NCI-H1930 (cell line): ENCODE measurements at regions not wholly inside any gene's neighbourhood (a gene's known extent, or its start where the extent isn't known, plus 50 kb on each side); places are given as distances from the start of the nearest gene placed in this dataset.
A peak's percentile ranks its signal among the peaks of the same experiment; 100 is the strongest.

ENCODE experiments used
- DNase-seq, 2 experiments: peaks; one replicate each; lab custom pipeline; 2025; lab: John Stamatoyannopoulos, UW

DNA sequence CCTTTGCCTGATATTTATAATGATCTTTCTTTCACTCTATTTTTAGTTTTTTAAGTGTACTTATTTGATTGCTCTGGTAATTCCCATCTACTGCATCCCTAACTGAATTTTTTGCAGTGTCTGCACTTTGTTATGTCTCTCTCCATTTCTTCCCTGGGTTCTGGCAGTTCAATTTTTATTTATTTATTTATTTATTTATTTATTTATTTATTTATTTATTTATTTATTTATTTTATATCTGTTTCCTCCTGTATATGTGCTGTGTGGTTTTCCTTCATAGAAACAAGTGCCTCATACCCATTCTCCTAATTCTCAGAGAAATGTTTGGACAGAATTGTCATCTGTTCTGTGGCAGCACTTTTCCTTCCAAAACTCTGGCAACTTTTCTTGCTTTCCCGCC lies 2370.8 kb upstream of the WWC1 start:
- DNase-seq, result no peak

DNA sequence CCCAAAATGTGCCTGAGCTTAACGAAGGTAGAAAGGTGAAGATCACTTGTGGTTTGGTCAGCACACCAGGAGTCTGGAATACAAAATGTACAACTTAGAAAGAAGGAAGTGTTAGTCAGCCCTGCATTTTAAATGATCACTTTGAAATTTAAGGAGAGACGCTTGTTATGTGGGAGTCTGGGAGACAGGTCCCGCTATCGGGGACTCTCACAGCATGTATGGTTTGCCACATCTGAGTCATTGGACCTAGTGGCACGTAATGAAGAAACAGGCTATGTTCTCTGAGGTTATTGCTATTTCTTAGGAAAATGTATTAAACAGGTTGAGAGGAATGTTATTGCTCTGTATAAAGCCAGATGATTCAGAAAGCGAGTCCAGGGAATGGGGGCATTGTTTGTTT lies 2362.5 kb upstream of the WWC1 start:
- no peak for DNase-seq

DNA sequence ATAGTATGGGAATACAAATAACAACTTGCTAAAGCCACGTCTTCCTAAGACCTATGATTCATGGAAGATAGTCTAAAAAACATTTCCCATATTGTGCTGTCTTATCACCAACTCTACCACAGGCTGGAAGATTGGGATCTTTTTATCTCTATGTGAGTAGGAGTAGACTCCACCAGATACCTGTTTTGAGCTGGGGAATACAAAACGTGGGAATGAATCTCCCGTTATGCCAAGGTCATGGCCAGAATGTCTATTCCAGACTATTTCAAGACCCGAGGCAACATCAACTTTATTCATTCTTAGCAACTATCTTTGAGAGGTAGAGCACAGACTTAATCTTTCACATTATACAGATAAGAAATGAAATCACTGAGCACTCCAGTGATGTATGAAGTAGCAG lies 2350.9 kb upstream of the WWC1 start:
- DNase-seq, result no peak

DNA sequence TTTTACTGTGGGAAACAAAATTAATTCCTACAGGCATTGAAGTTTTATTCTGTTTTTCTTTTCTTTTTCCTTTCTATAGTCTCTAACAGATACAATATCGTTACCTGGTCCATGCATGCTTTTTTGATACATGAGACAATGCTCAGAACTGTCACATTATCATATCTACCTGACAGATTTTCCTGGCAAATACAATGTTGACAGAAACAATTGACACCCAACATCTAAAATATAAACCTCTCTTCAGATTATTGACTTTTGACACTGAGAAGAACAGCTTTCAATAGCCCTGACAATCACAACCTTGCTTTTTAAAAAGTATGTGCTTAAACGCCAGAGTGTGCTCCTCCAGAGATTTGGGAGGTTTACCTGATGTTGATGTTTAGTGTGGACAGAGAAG lies 2334.6 kb upstream of the WWC1 start:
- DNase-seq, result no peak

DNA sequence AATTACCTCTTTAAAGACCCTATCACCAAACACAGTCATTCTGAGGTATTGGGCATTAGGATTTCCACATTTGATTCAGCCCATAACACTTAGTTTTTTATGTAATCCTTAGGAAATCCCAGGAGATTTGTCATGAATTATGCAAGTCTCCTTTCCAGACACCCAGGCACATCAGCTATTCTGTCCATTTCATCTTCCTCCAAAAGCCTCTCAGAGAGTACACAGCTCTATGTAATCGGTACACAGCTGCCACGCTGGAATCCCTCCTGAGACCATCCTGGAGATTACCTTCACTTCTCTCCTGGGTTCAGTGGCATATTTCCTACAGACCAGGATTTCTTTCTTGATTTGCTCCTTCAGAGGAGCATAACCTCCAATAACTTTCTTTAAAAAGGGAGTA lies 2309.8 kb upstream of the WWC1 start:
- no peak for DNase-seq

DNA sequence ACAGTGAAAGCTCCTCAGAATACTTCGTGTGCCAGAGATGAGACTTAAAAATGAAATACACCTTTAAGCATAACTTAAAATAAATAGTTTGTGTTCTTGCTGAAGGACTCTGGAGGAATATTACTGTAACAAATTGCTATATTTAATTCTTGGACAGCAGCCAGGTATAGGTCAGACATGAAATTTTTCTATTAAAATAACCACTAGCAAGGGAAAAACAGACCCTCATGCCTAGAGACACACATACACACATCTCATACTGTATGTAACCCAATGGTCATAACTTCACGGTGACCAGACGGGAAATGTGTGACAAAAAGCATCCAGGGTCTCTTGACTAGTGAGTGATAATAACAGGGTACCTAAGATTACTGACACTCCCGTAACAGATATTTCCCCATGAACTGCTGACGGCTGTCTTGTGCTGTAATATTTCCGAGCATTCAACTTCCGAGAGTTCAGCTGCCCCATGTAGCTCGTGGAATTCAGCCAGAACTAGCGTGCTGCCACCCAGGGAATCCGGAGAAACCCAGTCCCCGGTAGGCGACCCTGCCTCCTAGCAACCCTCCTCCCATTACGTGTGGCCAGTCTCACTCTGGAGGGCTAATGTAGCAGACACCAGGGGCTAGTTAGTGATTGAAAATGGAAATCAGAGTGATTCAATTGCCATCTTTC lies 2295.1 kb upstream of the WWC1 start:
- DNase-seq, result no peak

DNA sequence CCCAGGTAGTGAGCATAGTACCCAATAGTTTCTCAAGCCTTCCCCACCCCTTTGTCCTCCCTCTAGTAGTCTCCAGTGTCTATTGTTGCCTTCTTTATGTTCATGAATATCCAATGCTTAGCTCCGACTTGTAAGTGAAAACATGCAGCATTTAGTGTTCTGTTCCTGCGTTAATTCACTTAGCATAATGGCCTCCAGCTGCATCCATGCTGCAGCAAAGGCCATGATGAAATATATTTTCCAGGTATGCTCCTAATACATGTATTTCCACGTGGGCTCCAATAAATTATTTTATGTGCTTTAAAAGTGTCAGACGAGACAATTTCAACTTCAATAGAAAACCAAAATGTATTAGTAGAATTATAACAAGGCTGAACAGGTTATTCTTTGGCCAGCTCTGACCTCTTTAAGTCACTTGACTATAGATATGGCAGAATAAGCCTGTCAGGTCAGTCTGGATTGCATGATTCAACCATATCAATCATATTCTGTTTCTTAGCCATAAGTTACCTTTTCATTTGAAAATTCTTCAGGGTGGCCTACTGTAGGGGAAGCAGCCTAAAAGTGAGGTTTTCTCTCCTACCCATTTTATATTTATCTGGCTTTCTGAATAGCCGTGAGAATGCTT lies 2291.6 kb upstream of the WWC1 start:
- no peak for DNase-seq

DNA sequence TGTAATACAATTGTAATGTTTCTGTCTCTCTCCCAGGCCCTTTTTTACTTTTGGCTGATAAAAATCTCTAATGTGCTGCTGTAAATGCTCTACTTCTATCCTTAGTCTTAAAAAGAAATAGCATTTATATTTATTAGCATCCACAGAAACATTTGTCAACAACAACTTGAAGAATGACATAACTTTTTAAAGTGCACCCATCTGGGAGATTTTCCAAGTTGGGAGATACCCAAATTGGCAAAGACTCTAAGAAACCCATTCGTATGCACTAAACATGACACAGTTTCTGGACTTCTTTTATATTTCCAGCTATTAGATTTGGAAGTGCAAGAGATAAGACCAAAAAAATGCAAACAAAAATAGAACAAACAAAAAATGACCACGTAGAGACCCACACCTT lies 2287.4 kb upstream of the WWC1 start:
- no peak for DNase-seq

DNA sequence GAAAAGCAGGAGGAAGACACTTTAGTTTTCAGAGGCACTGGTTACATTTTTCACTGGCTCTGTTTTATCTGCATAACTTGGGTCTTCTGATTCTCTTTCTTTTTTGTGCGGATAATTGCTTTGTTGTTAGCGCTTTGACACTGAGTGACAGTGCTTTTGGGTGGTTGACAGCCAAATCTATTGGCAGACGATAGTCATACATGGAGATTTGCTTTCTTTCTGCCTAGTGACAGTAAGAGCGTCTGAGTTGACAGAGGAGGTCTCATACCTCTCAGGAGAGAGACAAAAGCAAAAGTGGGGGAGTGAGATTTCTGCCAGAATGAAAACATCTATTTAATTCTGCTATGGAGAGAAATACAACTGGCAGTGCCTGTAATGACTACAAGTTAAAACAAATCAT lies 2278.0 kb upstream of the WWC1 start:
- no peak for DNase-seq

DNA sequence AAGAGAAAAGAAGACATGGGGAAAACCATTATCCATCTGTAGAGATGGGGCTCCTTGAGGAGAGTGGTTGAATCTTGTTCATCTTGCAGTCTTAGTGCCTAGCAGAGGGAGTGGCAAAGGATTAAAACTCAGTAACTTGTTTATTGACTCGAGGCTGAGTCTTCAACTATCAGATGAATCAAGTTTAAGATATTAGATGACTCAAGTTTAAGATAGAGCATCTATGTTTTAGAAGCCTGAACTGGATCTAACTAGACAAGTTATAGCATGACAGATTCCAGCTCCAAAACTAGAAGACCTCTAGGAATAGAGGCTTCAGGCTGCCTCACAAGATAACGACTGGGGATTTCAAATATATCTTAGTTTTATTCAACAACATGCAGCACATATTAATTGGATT lies 2277.2 kb upstream of the WWC1 start:
- DNase-seq, result no peak

DNA sequence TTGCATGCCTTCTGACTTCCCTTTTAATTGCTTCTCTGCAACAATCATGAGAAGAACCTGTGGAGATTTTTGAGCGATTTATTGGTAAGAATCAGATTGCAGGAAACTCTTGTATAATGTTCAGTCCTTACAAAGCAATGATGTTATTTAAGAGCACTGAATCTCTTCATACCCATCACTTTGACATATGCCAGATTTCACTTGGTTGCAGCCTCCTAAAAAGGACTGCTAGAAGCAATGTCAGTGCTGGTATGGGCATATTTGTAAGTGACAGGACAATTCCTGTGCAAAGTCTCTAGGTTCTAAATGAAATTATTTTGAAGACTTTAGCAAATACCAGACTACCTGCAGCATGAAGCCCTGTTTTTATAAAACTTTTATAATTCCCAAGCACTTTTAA lies 2272.7 kb upstream of the WWC1 start:
- DNase-seq, result no peak

DNA sequence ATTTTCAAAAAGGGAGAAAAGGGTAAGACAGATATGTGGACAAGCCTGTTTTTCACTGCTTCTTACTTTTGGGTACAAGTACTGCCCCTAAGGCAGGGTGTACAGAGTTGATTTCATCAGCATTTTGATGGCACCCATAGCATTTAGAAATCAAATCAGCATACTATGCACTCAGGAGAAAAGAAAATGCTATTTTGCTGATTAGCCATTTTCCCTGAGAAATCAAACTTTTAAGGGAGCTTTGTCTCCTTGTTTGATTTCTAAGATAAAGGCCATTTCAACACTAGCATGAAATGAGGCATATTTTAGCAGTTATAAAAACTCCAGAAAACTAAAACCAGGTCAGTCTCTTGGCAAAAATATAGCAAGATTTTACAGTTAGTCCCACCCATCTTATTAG lies 2269.4 kb upstream of the WWC1 start:
- no peak for DNase-seq

DNA sequence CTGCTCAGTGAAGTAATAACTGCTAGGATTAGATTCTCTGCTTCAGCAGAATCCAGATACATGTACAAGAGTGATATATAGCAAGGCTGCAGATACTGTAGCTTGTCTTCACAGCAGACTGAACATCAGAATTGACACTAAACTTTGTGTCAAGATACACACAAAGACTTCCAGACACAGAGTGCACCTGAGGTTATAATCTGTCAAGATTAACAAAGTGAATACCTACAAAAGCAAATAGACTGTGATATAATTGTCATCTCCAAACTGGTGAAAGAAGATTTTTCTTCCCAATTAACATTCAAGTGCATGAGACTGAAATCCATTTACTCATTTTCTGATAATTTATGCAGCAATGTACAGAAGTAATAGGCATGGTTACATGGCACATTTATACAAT lies 2266.5 kb upstream of the WWC1 start:
- no peak for DNase-seq

DNA sequence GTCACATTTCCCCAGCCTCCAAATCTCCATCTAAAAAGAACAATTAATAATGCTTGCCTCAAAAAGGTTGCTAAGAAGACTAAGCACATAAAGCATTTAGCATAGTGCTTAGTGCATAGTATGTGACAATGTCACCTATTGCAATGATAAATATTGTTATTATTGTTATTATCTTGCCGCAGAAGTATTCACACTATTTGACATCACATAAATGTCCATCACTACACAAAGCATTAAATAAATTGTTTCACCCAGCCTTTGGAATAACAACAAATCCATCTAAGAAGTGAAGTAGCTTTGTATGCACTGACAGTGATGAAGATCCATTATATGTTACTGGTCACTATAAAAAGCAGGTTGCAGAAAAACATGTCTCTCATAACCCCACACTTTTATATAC lies 2263.9 kb upstream of the WWC1 start:
- no peak for DNase-seq

DNA sequence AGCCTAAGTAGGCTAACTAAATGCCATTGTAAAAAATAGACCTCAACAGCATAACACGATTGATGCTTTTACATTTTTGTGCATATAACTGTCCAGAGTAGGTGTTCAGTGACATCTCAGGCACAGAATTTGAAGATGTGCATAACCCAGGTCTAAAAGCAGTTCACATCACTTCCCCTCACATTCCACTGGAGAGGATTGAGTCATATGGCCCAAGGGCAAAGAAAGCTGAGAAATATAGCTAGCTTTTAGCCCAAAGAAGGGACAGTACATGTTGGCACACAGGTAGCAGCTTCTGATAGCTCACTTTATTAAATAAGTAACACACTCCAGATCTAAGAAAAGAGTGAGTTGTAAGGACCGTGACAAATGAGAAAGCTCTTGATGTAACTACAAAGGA lies 2259.5 kb upstream of the WWC1 start:
- no peak for DNase-seq

DNA sequence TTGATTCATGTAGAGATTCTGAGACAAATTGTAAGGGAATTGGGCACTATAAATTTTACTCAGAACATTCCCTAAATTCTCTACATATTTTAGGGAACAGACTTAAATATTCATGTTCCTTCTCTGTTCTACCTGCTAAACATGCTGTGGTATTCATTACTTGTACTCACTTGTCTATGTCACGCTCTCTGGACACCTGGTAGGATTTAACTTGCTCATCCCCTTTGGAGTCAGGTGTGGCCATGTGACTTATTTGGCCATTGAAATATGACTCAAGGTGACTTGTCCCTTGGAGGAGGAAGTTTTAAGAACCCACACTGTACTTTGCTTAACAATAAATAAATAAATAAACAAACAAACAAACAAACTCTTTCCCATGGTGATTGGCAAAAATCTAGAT lies 2258.8 kb upstream of the WWC1 start:
- DNase-seq, result no peak

DNA sequence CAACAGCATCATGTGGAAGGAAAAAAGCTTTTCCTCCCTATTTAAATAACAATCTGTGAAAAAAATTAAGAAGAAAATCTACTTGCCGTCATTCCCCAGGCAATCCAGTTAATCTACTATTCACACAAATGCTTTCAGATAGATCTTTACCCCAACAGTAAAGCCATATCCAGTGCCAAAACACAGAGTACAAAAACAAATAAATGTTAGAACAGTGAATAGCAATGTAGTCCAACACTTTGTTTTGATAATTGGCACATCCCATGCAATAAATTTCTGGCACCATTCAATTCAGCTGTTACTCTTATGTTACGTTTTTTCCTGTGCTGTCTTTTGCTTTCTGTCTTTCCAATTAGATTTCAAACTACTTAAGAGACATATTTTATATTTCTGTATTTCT lies 2245.5 kb upstream of the WWC1 start:
- peak in 1 of 2 experiments; percentile 2 for DNase-seq

DNA sequence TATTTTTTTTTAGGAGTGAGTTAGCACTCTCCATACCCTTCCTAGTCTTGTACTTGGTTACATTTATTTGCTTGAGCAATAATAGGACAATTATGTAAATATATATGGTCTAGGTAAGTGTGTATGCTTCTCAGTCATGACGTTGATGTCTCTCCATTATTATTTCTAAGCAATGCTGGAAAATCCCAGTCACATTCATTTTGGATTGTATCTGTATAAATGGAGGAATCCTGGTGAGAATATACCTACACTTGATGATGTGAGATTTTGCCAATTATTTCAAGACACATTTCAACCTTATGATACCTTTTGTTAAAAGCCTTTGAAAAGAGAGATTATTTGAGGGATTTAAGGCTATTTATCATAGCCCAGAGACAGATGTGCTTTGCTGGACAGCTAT lies 2244.5 kb upstream of the WWC1 start:
- peak in 1 of 2 experiments; percentile 8 for DNase-seq

DNA sequence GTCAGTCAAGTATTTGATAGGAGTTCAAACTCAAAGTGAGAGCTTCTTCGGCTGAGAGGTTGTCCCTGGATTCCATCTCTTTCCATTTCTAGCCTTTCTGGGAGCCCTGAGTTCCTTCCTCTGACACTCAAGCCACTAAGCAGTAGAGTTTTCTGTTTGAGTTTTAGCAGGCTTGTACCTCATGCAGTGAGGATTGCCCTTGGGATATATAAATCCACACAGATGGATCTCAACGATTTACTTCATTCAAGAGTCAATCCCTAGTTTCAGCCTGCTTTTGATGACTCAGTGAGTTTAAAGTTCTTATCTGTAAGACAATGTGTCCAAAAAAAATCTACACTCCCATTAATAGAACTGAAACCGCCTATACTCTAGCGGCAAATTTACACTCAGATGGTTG lies 2240.9 kb upstream of the WWC1 start:
- DNase-seq, result no peak

DNA sequence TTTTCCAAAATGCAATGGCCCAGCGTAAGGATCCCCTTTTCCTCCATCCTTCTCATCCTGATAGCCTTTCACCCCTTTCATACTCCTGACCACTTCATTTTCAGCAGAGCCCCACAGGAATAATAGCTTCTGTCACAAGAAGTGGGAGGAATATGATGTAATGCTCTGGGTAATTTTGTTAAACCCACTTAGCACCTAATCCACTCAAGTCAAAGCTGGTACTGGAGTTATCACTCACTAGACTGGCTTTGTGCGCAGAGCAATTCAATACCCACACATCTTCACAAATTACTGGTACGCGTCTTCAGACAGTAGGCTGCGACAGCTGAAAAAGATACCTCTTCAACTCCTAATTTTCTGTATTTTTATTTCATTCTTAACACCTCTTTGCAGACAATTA lies 2232.8 kb upstream of the WWC1 start:
- DNase-seq, result no peak

DNA sequence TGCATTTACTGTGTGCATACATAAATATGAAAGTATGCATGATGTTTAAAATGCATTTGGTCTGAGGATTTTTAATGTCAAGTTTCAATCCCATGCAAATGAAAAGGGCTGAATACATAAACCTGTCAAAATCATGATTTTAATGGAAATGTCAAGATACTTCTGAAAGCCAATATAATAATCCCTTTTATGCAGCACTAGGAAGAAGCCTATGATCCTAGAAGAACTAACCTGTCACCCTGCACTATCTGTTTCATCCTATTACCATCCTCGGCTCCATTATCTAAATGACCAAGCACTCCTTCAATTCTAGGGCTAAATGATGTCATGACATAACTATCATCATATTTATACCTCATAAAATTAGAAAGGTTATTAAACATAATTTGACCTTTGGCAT lies 2229.4 kb upstream of the WWC1 start:
- no peak for DNase-seq

DNA sequence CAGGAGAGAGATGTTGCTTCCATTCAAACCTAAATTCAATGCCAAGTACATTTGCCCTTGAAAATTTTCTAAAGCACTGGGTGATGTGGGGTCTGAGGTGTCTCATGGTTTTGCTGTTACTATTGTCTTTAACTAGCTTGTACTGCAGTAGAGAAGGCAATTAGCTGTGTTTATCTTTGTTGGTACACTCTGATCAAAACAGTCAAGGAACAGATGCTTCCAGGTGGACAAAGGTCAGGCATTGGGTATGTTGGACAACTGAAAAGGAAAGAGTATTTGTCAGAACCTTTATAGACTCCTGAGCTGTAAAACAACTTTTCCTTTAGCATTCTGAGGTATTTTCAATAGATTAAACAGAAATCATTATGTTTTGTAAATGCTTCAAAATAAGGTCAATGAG lies 2228.7 kb upstream of the WWC1 start:
- DNase-seq, result no peak

DNA sequence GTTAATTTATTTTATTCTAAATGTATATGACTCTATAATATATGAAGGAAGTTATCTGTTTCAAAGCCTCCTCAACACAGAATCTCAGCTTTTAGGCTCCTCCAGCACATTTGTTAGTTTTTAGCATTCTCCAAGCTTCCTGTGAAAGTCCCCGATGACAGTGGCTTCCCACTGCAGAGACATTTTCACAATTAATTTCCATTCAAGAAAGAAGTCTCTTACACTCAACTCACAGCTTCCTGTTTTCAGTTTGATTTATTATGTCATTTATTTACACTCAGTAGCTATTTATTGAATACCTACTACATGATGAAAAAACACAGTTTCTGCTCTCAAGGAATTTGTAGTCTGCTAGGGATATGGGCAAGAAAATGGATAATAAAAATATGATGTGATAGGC lies 2228.2 kb upstream of the WWC1 start:
- no peak for DNase-seq
